Upper lobe of right lung (tissue), 1 donor: ENCODE measurements at regions not wholly inside any gene's neighbourhood (a gene's known extent, or its start where the extent isn't known, plus 50 kb on each side); places are given as distances from the start of the nearest gene placed in this dataset.
"Not testable (repeated sequence)": the region's sequence is repeated elsewhere in the genome, so short reads cannot be mapped to it uniquely, and the experiment has no call there.

Experiments
- ATAC-seq: fragments of 200-7000 bp; cut with Tn5 transposase; one replicate; pipeline ENCODE4 v1.9.1; 2020; ENCODE audit warnings: mild to moderate bottlenecking, moderate library complexity
- DNase-seq: peaks from one replicate; pipeline ENCODE4 v3.0.0-alpha.2; 2020
- H3K27ac ChIP-seq: fragments of 200-600 bp; one replicate; pipeline ENCODE4 v1.8.0; 2022
- H3K27me3 ChIP-seq: fragments of 200-600 bp; one replicate; pipeline ENCODE4 v1.8.0; 2022; ENCODE audit warnings: mild to moderate bottlenecking
- H3K36me3 ChIP-seq: fragments of 200-600 bp; one replicate; pipeline ENCODE4 v1.8.0; 2022
- H3K4me1 ChIP-seq: fragments of 200-600 bp; one replicate; pipeline ENCODE4 v1.8.0; 2022
- H3K4me3 ChIP-seq: fragments of 200-600 bp; one replicate; pipeline ENCODE4 v1.8.0; 2022; ENCODE audit warnings: mild to moderate bottlenecking
- H3K9me3 ChIP-seq: fragments of 200-600 bp; one replicate; pipeline ENCODE4 v1.8.0; 2022
- intact Hi-C: fragments of 100-400 bp; cut with DNase I; formaldehyde crosslinking; loops from one replicate; pipeline ENCODE4 v1.11.0; 2022
- TF ChIP-seq, protein P1 (sequence below): fragments of 200-600 bp; IDR thresholded peaks from one replicate; pipeline ENCODE4 v1.8.0; 2022; ENCODE audit warnings: antibody characterized with exemption
- donor health status: DM: no; HTN: yes; CAD: no; lungs with severe emphysema.

DNA sequence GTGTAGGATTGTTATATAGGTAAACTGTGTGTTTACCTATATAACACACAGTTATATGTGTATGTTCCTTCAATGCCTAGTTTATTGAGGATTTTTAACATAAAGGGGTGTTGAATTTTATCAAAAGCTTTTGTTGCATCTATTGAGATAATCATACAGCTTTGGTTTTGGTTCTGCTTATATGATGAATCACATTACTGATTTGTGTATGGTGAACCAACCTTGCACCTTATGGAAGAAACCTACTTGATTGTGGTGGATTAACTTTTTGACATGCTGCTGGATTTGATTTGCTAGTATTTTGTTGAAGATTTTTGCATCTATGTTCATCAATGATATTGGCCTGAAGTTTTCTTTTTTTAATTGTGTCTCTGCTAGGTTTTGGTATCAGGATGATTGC lies 194.9 kb downstream of the TMEM167A start:
- DNase-seq (no peak), ATAC-seq (no peak)
- intact Hi-C loops: no loop called here
- TF ChIP-seq, protein P1, sequence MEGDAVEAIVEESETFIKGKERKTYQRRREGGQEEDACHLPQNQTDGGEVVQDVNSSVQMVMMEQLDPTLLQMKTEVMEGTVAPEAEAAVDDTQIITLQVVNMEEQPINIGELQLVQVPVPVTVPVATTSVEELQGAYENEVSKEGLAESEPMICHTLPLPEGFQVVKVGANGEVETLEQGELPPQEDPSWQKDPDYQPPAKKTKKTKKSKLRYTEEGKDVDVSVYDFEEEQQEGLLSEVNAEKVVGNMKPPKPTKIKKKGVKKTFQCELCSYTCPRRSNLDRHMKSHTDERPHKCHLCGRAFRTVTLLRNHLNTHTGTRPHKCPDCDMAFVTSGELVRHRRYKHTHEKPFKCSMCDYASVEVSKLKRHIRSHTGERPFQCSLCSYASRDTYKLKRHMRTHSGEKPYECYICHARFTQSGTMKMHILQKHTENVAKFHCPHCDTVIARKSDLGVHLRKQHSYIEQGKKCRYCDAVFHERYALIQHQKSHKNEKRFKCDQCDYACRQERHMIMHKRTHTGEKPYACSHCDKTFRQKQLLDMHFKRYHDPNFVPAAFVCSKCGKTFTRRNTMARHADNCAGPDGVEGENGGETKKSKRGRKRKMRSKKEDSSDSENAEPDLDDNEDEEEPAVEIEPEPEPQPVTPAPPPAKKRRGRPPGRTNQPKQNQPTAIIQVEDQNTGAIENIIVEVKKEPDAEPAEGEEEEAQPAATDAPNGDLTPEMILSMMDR: no peak
- no peak overlapping the region for H3K4me3 ChIP-seq
- peaks cover 6% of the 10 kb centered on the region for H3K9me3 ChIP-seq
- no peaks in the 10 kb centered on the region for H3K27me3 ChIP-seq
- H3K4me1 ChIP-seq: no peaks in the 10 kb centered on the region
- H3K36me3 ChIP-seq: no peaks in the 10 kb centered on the region
- H3K27ac ChIP-seq: no peak overlapping the region

DNA sequence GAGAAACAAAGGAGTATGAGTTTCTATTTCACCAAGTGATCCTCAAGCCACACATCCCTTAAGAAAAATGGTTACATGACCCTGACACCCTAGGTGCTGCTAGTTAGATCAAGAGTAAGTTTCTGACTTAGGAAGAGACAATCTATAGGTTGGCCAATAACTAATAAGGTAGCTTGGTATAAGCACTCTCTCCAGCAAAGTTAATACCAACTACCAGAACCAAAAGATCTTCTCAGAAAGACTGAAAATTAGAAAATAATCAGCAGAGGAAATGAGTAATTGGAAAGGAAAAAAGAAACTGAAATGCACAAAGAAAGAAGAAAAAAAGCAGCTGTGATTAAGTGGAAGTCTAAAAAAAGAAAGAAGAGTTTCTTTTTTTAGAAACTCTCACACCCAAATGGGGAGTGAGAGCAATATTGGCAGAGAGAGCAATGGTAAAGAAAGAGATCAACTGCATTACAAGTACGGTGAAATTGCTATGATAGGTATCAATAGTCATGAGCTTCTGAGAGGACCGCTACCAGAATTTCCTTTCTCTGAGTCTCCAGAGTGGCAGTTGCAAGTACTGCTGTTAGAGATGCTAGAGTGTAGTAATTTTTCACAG lies 195.5 kb downstream of the TMEM167A start:
- peaks cover 6% of the 10 kb centered on the region for H3K9me3 ChIP-seq
- H3K4me1 ChIP-seq: no peaks in the 10 kb centered on the region
- DNase-seq (no peak), ATAC-seq (no peak)
- H3K36me3 ChIP-seq: no peaks in the 10 kb centered on the region
- intact Hi-C loops: no loop called here
- no peak overlapping the region for H3K27ac ChIP-seq
- TF ChIP-seq, protein P1: no peak
- H3K27me3 ChIP-seq: no peaks in the 10 kb centered on the region
- H3K4me3 ChIP-seq: no peak overlapping the region

DNA sequence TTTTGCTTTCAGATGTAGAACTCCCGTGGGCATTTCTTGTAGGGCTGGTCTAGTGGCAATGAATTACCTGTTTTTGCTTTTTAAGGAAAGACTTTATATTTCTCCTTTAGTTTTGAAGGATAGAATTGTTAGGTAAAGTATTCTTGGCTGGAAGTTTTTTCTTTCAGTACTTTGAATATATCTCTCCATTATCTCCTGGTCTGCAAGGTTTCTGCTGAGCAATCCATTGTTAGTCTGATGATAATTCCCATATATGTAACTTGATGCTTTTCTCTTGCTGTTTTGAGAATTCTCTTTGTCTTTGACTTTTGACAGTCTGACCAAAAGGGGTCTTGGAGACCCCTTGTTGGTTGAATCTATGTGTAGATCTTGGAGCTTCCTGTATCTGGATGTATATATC lies 198.1 kb downstream of the TMEM167A start:
- TF ChIP-seq, protein P1: no peak

DNA sequence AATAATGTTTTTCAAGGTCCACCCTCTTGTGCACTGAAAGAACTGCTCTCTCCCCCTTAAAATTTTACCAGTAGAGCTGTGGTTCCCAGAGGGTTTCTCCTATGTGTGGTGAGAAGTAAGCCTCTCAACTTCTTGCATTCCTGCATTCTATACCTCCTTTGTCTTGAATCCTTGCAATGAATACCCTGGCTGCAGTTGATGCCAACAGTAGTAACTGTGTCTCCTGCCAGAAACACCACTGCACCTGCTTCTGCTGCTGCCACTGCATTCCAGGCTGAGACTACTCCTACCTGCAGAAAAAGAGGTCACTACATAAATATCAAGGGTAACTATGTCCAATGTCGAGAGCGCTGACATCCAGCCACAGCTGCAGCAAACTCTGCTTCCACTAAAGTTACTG lies 203.7 kb downstream of the TMEM167A start:
- H3K36me3 ChIP-seq: no peaks in the 10 kb centered on the region
- no peak overlapping the region for H3K4me3 ChIP-seq
- TF ChIP-seq, protein P1: no peak
- intact Hi-C loops: no loop called here
- no peak for DNase-seq
- H3K9me3 ChIP-seq: no peaks in the 10 kb centered on the region
- no peaks in the 10 kb centered on the region for H3K27me3 ChIP-seq
- H3K27ac ChIP-seq: no peak overlapping the region
- ATAC-seq: no peak
- H3K4me1 ChIP-seq: no peaks in the 10 kb centered on the region

More for the DNA sequence above, 198.1 kb downstream of the TMEM167A start:
- Histone ChIP-seq H3K4me3 (no peak overlapping the region), H3K4me1 (no peaks in the 10 kb centered on the region), H3K9me3 (peaks cover 6% of the 10 kb centered on the region), H3K27ac (no peak overlapping the region), H3K27me3 (no peaks in the 10 kb centered on the region), H3K36me3 (no peaks in the 10 kb centered on the region)
- DNase-seq (no peak), ATAC-seq (no peak)
- intact Hi-C loops: no loop called here

DNA sequence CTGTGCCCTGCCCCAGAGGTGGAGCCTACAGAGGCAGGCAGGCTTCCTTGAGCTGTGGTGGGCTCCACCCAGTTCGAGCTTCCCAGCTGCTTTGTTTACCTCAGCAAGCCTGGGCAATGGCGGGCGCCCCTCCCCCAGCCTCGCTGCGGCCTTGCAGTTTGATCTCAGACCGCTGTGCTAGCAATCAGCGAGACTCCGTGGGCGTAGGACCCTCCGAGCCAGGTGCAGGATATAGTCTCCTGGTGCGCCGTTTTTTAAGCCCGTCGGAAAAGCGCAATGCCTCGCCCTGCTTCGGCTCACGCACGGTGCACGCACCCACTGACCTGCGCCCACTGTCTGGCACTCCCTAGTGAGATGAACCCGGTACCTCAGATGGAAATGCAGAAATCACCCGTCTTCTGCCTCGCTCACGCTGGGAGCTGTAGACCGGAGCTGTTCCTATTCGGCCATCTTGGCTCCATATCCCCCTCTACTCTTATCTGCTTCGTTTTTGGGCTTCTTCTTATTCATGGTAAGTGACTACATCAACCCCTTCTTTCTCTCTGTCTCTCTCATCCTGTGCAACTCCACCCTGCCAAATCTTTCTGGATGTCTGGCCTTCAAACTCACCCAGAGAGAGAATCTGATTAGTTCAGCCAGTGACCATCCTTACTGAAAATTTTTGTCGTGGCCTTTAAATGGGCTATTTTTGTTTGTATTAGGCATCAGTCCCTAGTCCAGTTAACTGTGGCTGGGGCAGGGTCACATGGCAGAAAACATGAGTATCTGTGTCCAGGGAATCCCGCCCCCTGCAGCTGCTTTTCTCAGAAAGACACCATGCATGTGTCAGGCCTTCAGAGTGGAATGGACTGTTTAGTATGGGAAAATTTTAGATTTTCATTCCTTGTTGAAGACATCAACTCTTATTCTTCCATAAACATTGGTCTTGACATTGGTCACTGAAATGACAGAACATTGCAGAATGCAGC lies 204.6 kb downstream of the TMEM167A start:
- H3K4me1 ChIP-seq, ATAC-seq, H3K4me3 ChIP-seq, DNase-seq, intact Hi-C loops, H3K36me3 ChIP-seq, H3K27me3 ChIP-seq, H3K27ac ChIP-seq, H3K9me3 ChIP-seq: not testable (repeated sequence)

DNA sequence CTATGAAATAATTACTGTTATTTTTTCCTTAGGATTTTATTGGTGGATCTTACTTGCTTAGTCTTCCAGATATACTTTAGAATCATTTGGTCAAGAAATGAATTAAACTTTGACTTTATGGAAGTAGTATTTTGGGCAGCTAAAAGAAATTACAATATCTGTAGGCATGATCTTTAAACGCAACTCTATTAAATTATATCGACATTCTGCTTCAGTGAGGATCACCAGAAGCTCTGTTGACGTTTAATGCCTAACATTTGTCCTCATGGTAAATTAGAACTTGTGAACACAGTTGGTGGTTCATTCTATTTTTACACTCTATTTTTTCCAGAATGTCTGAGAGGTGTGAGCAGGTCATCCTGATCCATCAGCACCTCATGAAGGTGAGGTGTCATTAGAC lies 211.6 kb downstream of the TMEM167A start:
- ATAC-seq (no peak), DNase-seq (no peak)
- H3K27ac ChIP-seq: no peak overlapping the region
- no peaks in the 10 kb centered on the region for H3K9me3 ChIP-seq
- TF ChIP-seq, protein P1: no peak
- no peaks in the 10 kb centered on the region for H3K27me3 ChIP-seq
- no peaks in the 10 kb centered on the region for H3K36me3 ChIP-seq
- H3K4me1 ChIP-seq: no peaks in the 10 kb centered on the region
- H3K4me3 ChIP-seq: no peak overlapping the region
- intact Hi-C loops: no loop called here
